ENCODE measurements at regions not wholly inside any gene's neighbourhood (a gene's known extent, or its start where the extent isn't known, plus 50 kb on each side); places are given as distances from the start of the nearest gene placed in this dataset.

DNA sequence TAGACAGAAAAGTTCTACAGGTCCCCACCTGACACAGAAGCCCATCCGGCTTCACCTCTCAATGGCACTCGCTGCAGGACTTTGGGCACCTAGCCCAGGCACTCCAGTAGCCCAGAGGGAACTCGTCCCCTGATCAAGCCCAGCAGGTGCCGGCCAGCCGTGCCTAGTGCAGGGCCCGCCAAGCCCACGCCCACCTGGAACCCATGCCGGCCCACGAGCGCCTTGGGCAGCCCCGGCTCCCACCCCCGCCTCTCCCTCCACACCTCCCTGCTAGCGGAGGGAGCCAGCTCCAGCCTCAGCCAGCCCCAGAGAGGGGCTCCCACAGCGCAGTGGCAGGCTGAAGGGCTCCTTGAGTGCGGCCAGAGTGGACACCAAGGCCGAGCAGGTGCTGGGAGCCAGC, 268.8 kb downstream of the SLITRK1 start:
- CTCF ChIA-PET (ENCODE audit: unreplicated experiment) = no interaction called here
- Histone ChIP-seq H3K79me2 (ENCODE audit: insufficient read depth, low read depth, low read length) (no peaks in the 10 kb centered on the region), H2AFZ (ENCODE audit: low read length) (no peak overlapping the region), H3K9me2 (ENCODE audit: insufficient read depth, low read length) (no peaks in the 10 kb centered on the region), H3K36me3 (ENCODE audit: insufficient read depth, low read length) (no peaks in the 10 kb centered on the region), H3K4me1 (ENCODE audit: insufficient read depth, low read length, poor library complexity, severe bottlenecking) (no peaks in the 10 kb centered on the region), H4K20me1 (ENCODE audit: insufficient read depth, low read length) (no peaks in the 10 kb centered on the region), H3K4me2 (ENCODE audit: low read length) (no peak overlapping the region), H3K27ac (ENCODE audit: low read depth, low read length, poor library complexity, severe bottlenecking) (no peak overlapping the region), H3K4me3 (ENCODE audit: low read depth, low read length, poor library complexity, severe bottlenecking) (no peak overlapping the region), H3K9me3 (ENCODE audit: low read length) (no peaks in the 10 kb centered on the region)
- BruUV-seq (replicated peaks) = no TSS peak
- POLR2A ChIA-PET = no interaction called here
- intact Hi-C loops (cut with micrococcal nuclease; ENCODE audit: unreplicated experiment) = no loop called here
- no peak for TF ChIP-seq EZH2phosphoT487 (IDR thresholded peaks at IDR 0.05; ENCODE audit: borderline replicate concordance, low read depth, low read length)
- TF ChIP-seq, protein P1, sequence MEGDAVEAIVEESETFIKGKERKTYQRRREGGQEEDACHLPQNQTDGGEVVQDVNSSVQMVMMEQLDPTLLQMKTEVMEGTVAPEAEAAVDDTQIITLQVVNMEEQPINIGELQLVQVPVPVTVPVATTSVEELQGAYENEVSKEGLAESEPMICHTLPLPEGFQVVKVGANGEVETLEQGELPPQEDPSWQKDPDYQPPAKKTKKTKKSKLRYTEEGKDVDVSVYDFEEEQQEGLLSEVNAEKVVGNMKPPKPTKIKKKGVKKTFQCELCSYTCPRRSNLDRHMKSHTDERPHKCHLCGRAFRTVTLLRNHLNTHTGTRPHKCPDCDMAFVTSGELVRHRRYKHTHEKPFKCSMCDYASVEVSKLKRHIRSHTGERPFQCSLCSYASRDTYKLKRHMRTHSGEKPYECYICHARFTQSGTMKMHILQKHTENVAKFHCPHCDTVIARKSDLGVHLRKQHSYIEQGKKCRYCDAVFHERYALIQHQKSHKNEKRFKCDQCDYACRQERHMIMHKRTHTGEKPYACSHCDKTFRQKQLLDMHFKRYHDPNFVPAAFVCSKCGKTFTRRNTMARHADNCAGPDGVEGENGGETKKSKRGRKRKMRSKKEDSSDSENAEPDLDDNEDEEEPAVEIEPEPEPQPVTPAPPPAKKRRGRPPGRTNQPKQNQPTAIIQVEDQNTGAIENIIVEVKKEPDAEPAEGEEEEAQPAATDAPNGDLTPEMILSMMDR (conservative IDR thresholded peaks at IDR 0.05; ENCODE audit: low read length) = no peak
- DNase-seq (ENCODE audit: low spot score) = no peak

DNA sequence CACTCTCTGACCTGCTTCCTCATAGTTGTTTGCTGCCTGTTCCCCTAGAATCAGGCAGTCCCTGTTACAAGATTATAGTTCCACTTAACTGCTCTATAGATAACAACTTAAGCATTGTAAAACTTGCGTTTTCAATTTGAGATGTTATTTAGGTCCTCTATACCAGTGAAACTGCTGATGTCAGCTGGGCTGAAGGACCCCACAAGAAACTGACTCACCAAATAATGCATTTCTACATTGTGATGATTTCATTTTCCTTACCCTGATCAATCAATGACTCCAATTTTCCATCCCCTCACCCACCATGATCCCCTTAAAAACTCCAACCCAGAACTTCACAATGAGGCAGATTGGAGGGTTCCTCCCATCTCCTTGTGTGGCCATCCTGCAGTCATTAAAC, 280.7 kb downstream of the SLITRK1 start:
- no peak for TF ChIP-seq EZH2phosphoT487 (IDR thresholded peaks at IDR 0.05; ENCODE audit: borderline replicate concordance, low read depth, low read length)

DNA sequence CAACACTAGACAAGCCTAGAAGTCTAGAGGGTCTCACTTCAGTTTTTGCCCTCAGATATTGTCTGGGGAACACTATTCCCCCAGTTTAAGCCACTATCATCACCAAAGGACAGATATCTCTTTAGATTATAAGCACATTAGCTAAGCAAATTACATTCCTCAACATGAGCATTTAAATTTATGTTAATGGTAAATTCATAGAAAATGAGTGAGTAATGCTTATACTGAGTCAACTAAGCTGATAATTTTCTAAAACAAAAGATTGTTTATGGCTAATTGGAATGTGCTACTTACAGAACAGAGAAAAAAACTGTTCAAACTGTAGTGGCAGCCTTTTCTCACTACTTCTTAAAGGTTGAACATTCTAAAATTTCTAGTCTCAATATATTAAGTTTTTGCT, 290.2 kb downstream of the SLITRK1 start:
- H3K36me3 ChIP-seq (ENCODE audit: insufficient read depth, low read length) = no peaks in the 10 kb centered on the region
- H3K27ac ChIP-seq (ENCODE audit: low read depth, low read length, poor library complexity, severe bottlenecking) = no peak overlapping the region
- H3K9me2 ChIP-seq (ENCODE audit: insufficient read depth, low read length) = no peaks in the 10 kb centered on the region
- TF ChIP-seq, protein P1 (conservative IDR thresholded peaks at IDR 0.05; ENCODE audit: low read length) = no peak
- no peak for TF ChIP-seq EZH2phosphoT487 (IDR thresholded peaks at IDR 0.05; ENCODE audit: borderline replicate concordance, low read depth, low read length)
- ChIA-PET CTCF (ENCODE audit: unreplicated experiment) (no interaction called here), POLR2A (interaction anchor here (0.7 kb wide), 1 partner anchor 1967 kb away, joined by 4 read pairs; no protein-coding TSS in a partner anchor)
- no peaks in the 10 kb centered on the region for H3K4me1 ChIP-seq (ENCODE audit: insufficient read depth, low read length, poor library complexity, severe bottlenecking)
- H4K20me1 ChIP-seq (ENCODE audit: insufficient read depth, low read length) = no peaks in the 10 kb centered on the region
- BruUV-seq (replicated peaks) = no TSS peak
- no peak for DNase-seq (ENCODE audit: low spot score)
- no peaks in the 10 kb centered on the region for H3K9me3 ChIP-seq (ENCODE audit: low read length)
- H3K79me2 ChIP-seq (ENCODE audit: insufficient read depth, low read depth, low read length) = no peaks in the 10 kb centered on the region
- no peak overlapping the region for H3K4me2 ChIP-seq (ENCODE audit: low read length)
- H2AFZ ChIP-seq (ENCODE audit: low read length) = no peak overlapping the region
- no peak overlapping the region for H3K4me3 ChIP-seq (ENCODE audit: low read depth, low read length, poor library complexity, severe bottlenecking)
- intact Hi-C loops (cut with micrococcal nuclease; ENCODE audit: unreplicated experiment) = no loop called here

More for the DNA sequence above, 280.7 kb downstream of the SLITRK1 start:
- H3K4me1 ChIP-seq (ENCODE audit: insufficient read depth, low read length, poor library complexity, severe bottlenecking) = no peaks in the 10 kb centered on the region
- intact Hi-C loops (cut with micrococcal nuclease; ENCODE audit: unreplicated experiment) = no loop called here
- no peaks in the 10 kb centered on the region for H4K20me1 ChIP-seq (ENCODE audit: insufficient read depth, low read length)
- no peak for DNase-seq (ENCODE audit: low spot score)
- H2AFZ ChIP-seq (ENCODE audit: low read length) = no peak overlapping the region
- CTCF ChIA-PET (ENCODE audit: unreplicated experiment) = no interaction called here
- BruUV-seq (replicated peaks) = no TSS peak
- H3K9me2 ChIP-seq (ENCODE audit: insufficient read depth, low read length) = no peaks in the 10 kb centered on the region
- H3K27ac ChIP-seq (ENCODE audit: low read depth, low read length, poor library complexity, severe bottlenecking) = no peak overlapping the region
- H3K79me2 ChIP-seq (ENCODE audit: insufficient read depth, low read depth, low read length) = no peaks in the 10 kb centered on the region
- POLR2A ChIA-PET = no interaction called here
- H3K9me3 ChIP-seq (ENCODE audit: low read length) = no peaks in the 10 kb centered on the region
- no peaks in the 10 kb centered on the region for H3K36me3 ChIP-seq (ENCODE audit: insufficient read depth, low read length)
- H3K4me2 ChIP-seq (ENCODE audit: low read length) = no peak overlapping the region
- H3K4me3 ChIP-seq (ENCODE audit: low read depth, low read length, poor library complexity, severe bottlenecking) = no peak overlapping the region
